Esophagus squamous epithelium (tissue), 4 donors: ENCODE measurements at regions not wholly inside any gene's neighbourhood (a gene's known extent, or its start where the extent isn't known, plus 50 kb on each side); places are given as distances from the start of the nearest gene placed in this dataset.

Experiments
- CTCF ChIP-seq, 6 experiments: fragments of 450-650 bp in 4 of 6; fragments of 200-600 bp in 2 of 6; sonication (generic) in 2 of 6; IDR thresholded peaks; one replicate each; pipeline ENCODE4 v1.5.1; 2016 to 2019; ENCODE audit warnings: antibody characterized with exemption in 6 of 6, mild to moderate bottlenecking in 4 of 6, moderate library complexity in 4 of 6
- POLR2A ChIP-seq, 4 donors: fragments of 450-650 bp; IDR thresholded peaks; one replicate each; pipeline ENCODE4 v1.6.1; 2017; ENCODE audit warnings: antibody characterized with exemption in 4 of 4, mild to moderate bottlenecking in 4 of 4, moderate library complexity in 3 of 4

GRCh38 chr3:71858503-71859122 lies 73.7 kb upstream of the PROK2 start:
- TF ChIP-seq CTCF (IDR thresholded peaks at IDR 0.05) (no peak), POLR2A (IDR thresholded peaks at IDR 0.05) (no peak)
